Thyroid gland (tissue), 4 donors: ENCODE measurements at regions not wholly inside any gene's neighbourhood (a gene's known extent, or its start where the extent isn't known, plus 50 kb on each side); places are given as distances from the start of the nearest gene placed in this dataset.

ENCODE experiments used
- CTCF ChIP-seq, 6 experiments: fragments of 200-600 bp in 3 of 6; fragments of 450-650 bp in 3 of 6; sonication (generic) in 3 of 6; IDR thresholded peaks; one replicate each; pipeline ENCODE4 v1.5.1; 2016 to 2019; ENCODE audit warnings: antibody characterized with exemption in 6 of 6, mild to moderate bottlenecking in 2 of 6, inconsistent platforms in 1 of 6, moderate library complexity in 1 of 6
- POLR2A ChIP-seq, 2 donors: fragments of 450-650 bp; IDR thresholded peaks; one replicate each; pipeline ENCODE4 v1.6.1; 2017; ENCODE audit warnings: antibody characterized with exemption in 2 of 2, mild to moderate bottlenecking in 2 of 2, moderate library complexity in 1 of 2

DNA sequence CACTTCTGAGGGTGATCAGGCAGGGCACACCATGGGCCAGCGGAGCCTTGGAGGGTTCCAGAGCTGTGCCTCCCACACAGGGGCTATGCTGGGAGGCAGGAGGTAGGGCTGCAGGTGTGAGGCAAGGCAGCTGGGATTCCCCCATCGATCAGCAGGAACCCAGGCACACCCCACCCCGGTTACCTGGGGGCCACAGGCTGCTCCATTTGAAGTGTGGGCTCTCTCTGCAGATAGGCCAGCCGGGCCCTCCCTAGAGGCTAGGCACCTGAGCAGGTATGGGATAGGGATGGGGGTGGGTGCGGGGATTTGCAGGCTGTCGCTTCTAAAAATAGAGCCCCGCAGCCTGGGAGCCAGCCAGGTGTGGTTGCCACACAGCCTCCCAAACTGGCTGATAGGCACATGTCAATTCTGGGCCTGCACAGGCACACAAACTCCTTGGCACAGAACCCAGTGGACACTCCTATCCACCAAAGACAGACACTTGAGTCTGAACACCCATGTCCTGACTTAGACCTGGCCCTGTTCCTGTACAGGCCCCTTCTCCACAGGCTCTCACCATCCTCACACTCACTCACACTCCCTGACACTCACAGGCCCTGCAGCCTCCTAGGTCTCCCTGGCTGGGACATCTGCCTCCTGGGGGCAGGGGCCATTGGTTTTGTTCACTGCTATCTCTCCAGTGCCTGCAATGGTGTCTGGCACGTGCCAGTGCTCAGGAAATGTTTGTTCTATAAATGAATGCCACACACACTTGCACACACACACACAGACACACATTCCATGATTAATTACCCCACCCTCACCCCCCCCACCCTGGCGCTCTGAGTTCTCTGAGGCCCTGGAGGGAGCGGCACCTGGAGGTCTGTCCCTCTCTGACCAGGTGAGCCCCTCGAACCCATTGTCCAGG, 73.4 kb downstream of the ZFP36L2 start:
- TF ChIP-seq POLR2A (IDR thresholded peaks at IDR 0.05), result no peak
- no peak for TF ChIP-seq CTCF (IDR thresholded peaks at IDR 0.05)
